ENCODE measurements at regions not wholly inside any gene's neighbourhood (a gene's known extent, or its start where the extent isn't known, plus 50 kb on each side); places are given as distances from the start of the nearest gene placed in this dataset.

DNA sequence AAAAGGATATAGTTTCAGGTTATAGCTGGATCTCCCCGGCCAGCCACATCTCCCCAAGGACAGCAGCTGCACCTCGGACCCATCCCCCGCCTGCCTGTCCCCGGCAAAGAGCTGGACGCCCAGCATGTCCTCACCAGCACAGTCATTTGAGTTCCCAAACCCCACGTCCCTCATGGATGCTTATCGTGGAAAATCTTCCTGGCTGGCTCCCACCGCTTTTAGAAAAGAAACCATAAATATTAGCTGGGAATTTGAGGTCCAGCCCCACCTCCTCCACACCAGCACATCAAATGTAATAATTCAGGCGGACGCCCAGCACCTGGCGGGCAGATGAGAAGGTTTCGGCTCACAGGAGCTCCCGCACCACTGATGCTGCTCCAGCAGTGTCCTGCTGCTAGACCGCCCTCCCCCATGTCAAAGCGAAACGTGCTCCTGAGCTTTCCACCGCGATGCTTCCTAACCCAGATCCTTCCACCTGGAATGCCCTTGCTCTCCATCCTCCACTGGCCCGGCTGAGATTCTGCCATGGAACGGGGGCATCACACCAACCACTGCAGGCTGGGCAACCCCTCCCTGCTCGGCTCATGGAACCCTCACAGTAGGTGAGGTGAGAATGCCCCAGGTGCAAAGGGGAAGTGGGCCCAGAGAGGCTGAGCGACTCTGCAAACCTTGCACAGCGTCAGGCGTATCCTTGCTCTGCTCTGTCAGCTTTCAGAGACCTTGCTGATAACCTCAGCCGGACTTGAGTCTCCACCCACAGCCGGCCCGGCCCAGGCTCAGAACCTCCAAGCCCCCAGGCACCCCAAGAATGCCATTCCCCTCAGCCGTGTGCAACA, 71.5 kb upstream of the GPC1 start:
- no peak overlapping the region for H3K4me2 ChIP-seq (ENCODE audit: low read length)
- no peaks in the 10 kb centered on the region for H4K20me1 ChIP-seq (ENCODE audit: control insufficient read depth, insufficient read depth, low read depth, low read length)
- H3K9me2 ChIP-seq (replicated peaks; ENCODE audit: control insufficient read depth, low read length): no peaks in the 10 kb centered on the region
- no peaks in the 10 kb centered on the region for H3K4me1 ChIP-seq (ENCODE audit: control insufficient read depth, low read length)
- no peaks in the 10 kb centered on the region for H3K9me3 ChIP-seq (ENCODE audit: control insufficient read depth, insufficient read depth, low read length)
- no peaks in the 10 kb centered on the region for H3K79me2 ChIP-seq (ENCODE audit: control insufficient read depth, low read length)
- H3K27me3 ChIP-seq (ENCODE audit: control insufficient read depth, low read length): no peaks in the 10 kb centered on the region
- no peaks in the 10 kb centered on the region for H3K36me3 ChIP-seq (ENCODE audit: control insufficient read depth, low read length)
- no peak overlapping the region for H3K4me3 ChIP-seq (ENCODE audit: low read length)
- H3K27ac ChIP-seq (ENCODE audit: low read depth, low read length): no peak overlapping the region
- no peak for TF ChIP-seq EZH2phosphoT487 (IDR thresholded peaks at IDR 0.05; ENCODE audit: borderline replicate concordance, low read length)
- TF ChIP-seq, protein P1, sequence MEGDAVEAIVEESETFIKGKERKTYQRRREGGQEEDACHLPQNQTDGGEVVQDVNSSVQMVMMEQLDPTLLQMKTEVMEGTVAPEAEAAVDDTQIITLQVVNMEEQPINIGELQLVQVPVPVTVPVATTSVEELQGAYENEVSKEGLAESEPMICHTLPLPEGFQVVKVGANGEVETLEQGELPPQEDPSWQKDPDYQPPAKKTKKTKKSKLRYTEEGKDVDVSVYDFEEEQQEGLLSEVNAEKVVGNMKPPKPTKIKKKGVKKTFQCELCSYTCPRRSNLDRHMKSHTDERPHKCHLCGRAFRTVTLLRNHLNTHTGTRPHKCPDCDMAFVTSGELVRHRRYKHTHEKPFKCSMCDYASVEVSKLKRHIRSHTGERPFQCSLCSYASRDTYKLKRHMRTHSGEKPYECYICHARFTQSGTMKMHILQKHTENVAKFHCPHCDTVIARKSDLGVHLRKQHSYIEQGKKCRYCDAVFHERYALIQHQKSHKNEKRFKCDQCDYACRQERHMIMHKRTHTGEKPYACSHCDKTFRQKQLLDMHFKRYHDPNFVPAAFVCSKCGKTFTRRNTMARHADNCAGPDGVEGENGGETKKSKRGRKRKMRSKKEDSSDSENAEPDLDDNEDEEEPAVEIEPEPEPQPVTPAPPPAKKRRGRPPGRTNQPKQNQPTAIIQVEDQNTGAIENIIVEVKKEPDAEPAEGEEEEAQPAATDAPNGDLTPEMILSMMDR (IDR thresholded peaks at IDR 0.05; ENCODE audit: low read depth, low read length, poor library complexity, severe bottlenecking): no peak
- no peaks in the 10 kb centered on the region for H3F3A ChIP-seq (ENCODE audit: control insufficient read depth, insufficient read depth)

DNA sequence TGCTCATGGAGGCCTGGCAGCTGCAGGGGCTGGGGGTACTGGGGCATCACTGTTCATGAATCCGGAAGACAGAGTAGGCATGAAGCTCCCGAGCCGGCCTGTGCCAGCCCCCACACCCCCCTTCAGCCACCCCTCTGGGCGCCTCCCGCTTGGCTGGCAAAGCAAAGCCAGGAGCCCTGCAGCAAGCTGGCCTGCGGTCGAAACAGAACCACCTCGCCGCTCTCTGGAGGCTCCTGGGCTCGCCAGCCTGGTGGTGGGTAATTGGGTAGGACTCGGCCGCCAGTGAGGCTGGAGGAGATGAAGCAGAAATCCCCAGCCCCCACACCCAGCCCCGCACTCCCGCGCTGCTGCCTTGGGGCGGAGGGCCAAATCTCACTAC, 70.9 kb upstream of the GPC1 start:
- no peaks in the 10 kb centered on the region for H3K9me2 ChIP-seq (replicated peaks; ENCODE audit: control insufficient read depth, low read length)
- no peak overlapping the region for H3K4me2 ChIP-seq (ENCODE audit: low read length)
- no peak overlapping the region for H3K4me3 ChIP-seq (ENCODE audit: low read length)
- no peaks in the 10 kb centered on the region for H4K20me1 ChIP-seq (ENCODE audit: control insufficient read depth, insufficient read depth, low read depth, low read length)
- H3K4me1 ChIP-seq (ENCODE audit: control insufficient read depth, low read length): no peaks in the 10 kb centered on the region
- no peaks in the 10 kb centered on the region for H3K79me2 ChIP-seq (ENCODE audit: control insufficient read depth, low read length)
- no peaks in the 10 kb centered on the region for H3F3A ChIP-seq (ENCODE audit: control insufficient read depth, insufficient read depth)
- H3K9me3 ChIP-seq (ENCODE audit: control insufficient read depth, insufficient read depth, low read length): no peaks in the 10 kb centered on the region
- H3K36me3 ChIP-seq (ENCODE audit: control insufficient read depth, low read length): no peaks in the 10 kb centered on the region
- no peaks in the 10 kb centered on the region for H3K27me3 ChIP-seq (ENCODE audit: control insufficient read depth, low read length)
- no peak for TF ChIP-seq EZH2phosphoT487 (IDR thresholded peaks at IDR 0.05; ENCODE audit: borderline replicate concordance, low read length)
- TF ChIP-seq, protein P1 (IDR thresholded peaks at IDR 0.05; ENCODE audit: low read depth, low read length, poor library complexity, severe bottlenecking): no peak
- H3K27ac ChIP-seq (ENCODE audit: low read depth, low read length): no peak overlapping the region

DNA sequence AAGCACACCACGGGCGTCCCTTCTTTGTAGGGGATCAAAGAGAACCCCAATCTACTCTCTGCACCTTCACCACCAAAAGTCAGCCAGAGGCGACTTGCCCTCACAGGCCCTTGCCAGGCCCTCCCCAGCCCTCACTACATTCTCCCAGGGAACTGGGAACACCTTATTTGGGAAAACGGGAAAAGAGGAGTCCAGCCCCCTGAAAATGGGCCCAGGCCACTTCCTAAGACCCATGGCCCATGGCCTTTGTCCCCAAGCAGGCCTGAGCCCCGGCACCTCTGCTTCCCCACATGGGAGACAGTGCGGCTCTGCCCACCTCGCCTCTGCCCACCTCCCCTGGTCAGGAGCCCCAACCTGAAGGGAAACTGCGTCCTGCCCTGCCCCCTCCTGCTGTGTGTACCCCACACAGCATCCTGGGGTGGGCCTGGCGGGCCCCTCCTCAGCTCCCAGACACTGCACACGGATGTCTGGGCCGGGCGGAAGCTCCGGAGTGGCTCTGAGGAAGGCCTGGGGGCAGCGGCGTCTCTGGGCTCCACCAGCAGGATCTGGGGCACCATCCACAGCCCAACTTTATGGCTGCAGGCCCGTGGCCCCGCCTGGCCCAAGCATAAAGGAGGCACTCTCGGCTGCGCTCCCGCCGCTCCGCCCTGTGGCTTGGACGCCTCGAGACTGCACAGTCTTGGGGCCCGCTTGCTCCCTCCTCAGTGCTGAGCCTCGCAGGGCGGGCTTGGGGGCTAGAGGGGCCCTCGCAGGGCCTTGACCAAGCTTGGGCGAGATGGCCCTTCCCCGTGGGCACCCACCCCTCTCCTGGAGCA, 70.3 kb upstream of the GPC1 start:
- Histone ChIP-seq H3F3A (ENCODE audit: control insufficient read depth, insufficient read depth) (no peaks in the 10 kb centered on the region), H3K4me3 (ENCODE audit: low read length) (no peak overlapping the region), H3K9me3 (ENCODE audit: control insufficient read depth, insufficient read depth, low read length) (no peaks in the 10 kb centered on the region), H3K27ac (ENCODE audit: low read depth, low read length) (no peak overlapping the region), H3K79me2 (ENCODE audit: control insufficient read depth, low read length) (no peaks in the 10 kb centered on the region), H3K27me3 (ENCODE audit: control insufficient read depth, low read length) (no peaks in the 10 kb centered on the region), H3K36me3 (ENCODE audit: control insufficient read depth, low read length) (no peaks in the 10 kb centered on the region), H3K4me2 (ENCODE audit: low read length) (no peak overlapping the region), H3K4me1 (ENCODE audit: control insufficient read depth, low read length) (no peaks in the 10 kb centered on the region), H4K20me1 (ENCODE audit: control insufficient read depth, insufficient read depth, low read depth, low read length) (no peaks in the 10 kb centered on the region), H3K9me2 (replicated peaks; ENCODE audit: control insufficient read depth, low read length) (no peaks in the 10 kb centered on the region)
- no peak for TF ChIP-seq EZH2phosphoT487 (IDR thresholded peaks at IDR 0.05; ENCODE audit: borderline replicate concordance, low read length)
- TF ChIP-seq, protein P1 (IDR thresholded peaks at IDR 0.05; ENCODE audit: low read depth, low read length, poor library complexity, severe bottlenecking): no peak

Measured in DOHH2 (cell line).